ENCODE measurements at regions not wholly inside any gene's neighbourhood (a gene's known extent, or its start where the extent isn't known, plus 50 kb on each side); places are given as distances from the start of the nearest gene placed in this dataset.

- no peaks in the 10 kb centered on the region for H3K27me3 ChIP-seq (ENCODE audit: insufficient read depth, insufficient read length)
- no peaks in the 10 kb centered on the region for H3K4me1 ChIP-seq (ENCODE audit: insufficient read depth, insufficient read length)
- no peak for DNase-seq (ENCODE audit: low read depth, low spot score)
- no peak overlapping the region for H3K4me3 ChIP-seq (ENCODE audit: insufficient read length, low read depth)
- TF ChIP-seq ZNF274 (IDR thresholded peaks at IDR 0.05; ENCODE audit: low read depth, low read length) (no peak), YY1 (IDR thresholded peaks at IDR 0.05; ENCODE audit: insufficient read depth, insufficient read length) (no peak), SUZ12 (IDR thresholded peaks at IDR 0.05; ENCODE audit: extremely low read depth, insufficient read depth, insufficient read length) (no peak)
- H3K9ac ChIP-seq (ENCODE audit: insufficient read length, low read depth): no peak overlapping the region
- H3K36me3 ChIP-seq (ENCODE audit: insufficient read depth, insufficient read length, low read length): no peaks in the 10 kb centered on the region
- no peaks in the 10 kb centered on the region for H3K9me3 ChIP-seq (ENCODE audit: insufficient read depth, low read length)
These were observed 120.8 kb downstream of the PTCSC3 start for GRCh38 chr14:36055681-36056225.

GRCh38 chr14:36055052-36055378 lies 121.5 kb downstream of the PTCSC3 start:
- Histone ChIP-seq H3K9me3 (ENCODE audit: insufficient read depth, low read length) (no peaks in the 10 kb centered on the region), H3K9ac (ENCODE audit: insufficient read length, low read depth) (no peak overlapping the region), H3K27me3 (ENCODE audit: insufficient read depth, insufficient read length) (no peaks in the 10 kb centered on the region), H3K36me3 (ENCODE audit: insufficient read depth, insufficient read length, low read length) (no peaks in the 10 kb centered on the region), H3K4me1 (ENCODE audit: insufficient read depth, insufficient read length) (no peaks in the 10 kb centered on the region), H3K4me3 (ENCODE audit: insufficient read length, low read depth) (no peak overlapping the region)
- TF ChIP-seq YY1 (IDR thresholded peaks at IDR 0.05; ENCODE audit: insufficient read depth, insufficient read length): no peak
- no peak for TF ChIP-seq SUZ12 (IDR thresholded peaks at IDR 0.05; ENCODE audit: extremely low read depth, insufficient read depth, insufficient read length)
- TF ChIP-seq ZNF274 (IDR thresholded peaks at IDR 0.05; ENCODE audit: low read depth, low read length): no peak
- DNase-seq (ENCODE audit: low read depth, low spot score): no peak

GRCh38 chr14:36054353-36055051 lies 122.0 kb downstream of the PTCSC3 start:
- Histone ChIP-seq H3K9ac (ENCODE audit: insufficient read length, low read depth) (no peak overlapping the region), H3K36me3 (ENCODE audit: insufficient read depth, insufficient read length, low read length) (no peaks in the 10 kb centered on the region), H3K9me3 (ENCODE audit: insufficient read depth, low read length) (no peaks in the 10 kb centered on the region), H3K27me3 (ENCODE audit: insufficient read depth, insufficient read length) (no peaks in the 10 kb centered on the region), H3K4me1 (ENCODE audit: insufficient read depth, insufficient read length) (no peaks in the 10 kb centered on the region), H3K4me3 (ENCODE audit: insufficient read length, low read depth) (no peak overlapping the region)
- no peak for TF ChIP-seq ZNF274 (IDR thresholded peaks at IDR 0.05; ENCODE audit: low read depth, low read length)
- no peak for TF ChIP-seq SUZ12 (IDR thresholded peaks at IDR 0.05; ENCODE audit: extremely low read depth, insufficient read depth, insufficient read length)
- no peak for TF ChIP-seq YY1 (IDR thresholded peaks at IDR 0.05; ENCODE audit: insufficient read depth, insufficient read length)
- no peak for DNase-seq (ENCODE audit: low read depth, low spot score)

GRCh38 chr14:36052681-36053080 lies 123.8 kb downstream of the PTCSC3 start:
- TF ChIP-seq YY1 (IDR thresholded peaks at IDR 0.05; ENCODE audit: insufficient read depth, insufficient read length): no peak
- TF ChIP-seq ZNF274 (IDR thresholded peaks at IDR 0.05; ENCODE audit: low read depth, low read length): no peak
- TF ChIP-seq SUZ12 (IDR thresholded peaks at IDR 0.05; ENCODE audit: extremely low read depth, insufficient read depth, insufficient read length): no peak
- no peaks in the 10 kb centered on the region for H3K4me1 ChIP-seq (ENCODE audit: insufficient read depth, insufficient read length)
- DNase-seq (ENCODE audit: low read depth, low spot score): no peak
- no peak overlapping the region for H3K9ac ChIP-seq (ENCODE audit: insufficient read length, low read depth)
- no peaks in the 10 kb centered on the region for H3K27me3 ChIP-seq (ENCODE audit: insufficient read depth, insufficient read length)
- H3K4me3 ChIP-seq (ENCODE audit: insufficient read length, low read depth): no peak overlapping the region
- no peaks in the 10 kb centered on the region for H3K9me3 ChIP-seq (ENCODE audit: insufficient read depth, low read length)
- no peaks in the 10 kb centered on the region for H3K36me3 ChIP-seq (ENCODE audit: insufficient read depth, insufficient read length, low read length)

- no peaks in the 10 kb centered on the region for H3K36me3 ChIP-seq (ENCODE audit: insufficient read depth, insufficient read length, low read length)
- no peaks in the 10 kb centered on the region for H3K9me3 ChIP-seq (ENCODE audit: insufficient read depth, low read length)
- no peak for TF ChIP-seq ZNF274 (IDR thresholded peaks at IDR 0.05; ENCODE audit: low read depth, low read length)
- no peak for TF ChIP-seq YY1 (IDR thresholded peaks at IDR 0.05; ENCODE audit: insufficient read depth, insufficient read length)
- no peak for TF ChIP-seq SUZ12 (IDR thresholded peaks at IDR 0.05; ENCODE audit: extremely low read depth, insufficient read depth, insufficient read length)
- no peak for DNase-seq (ENCODE audit: low read depth, low spot score)
- H3K4me3 ChIP-seq (ENCODE audit: insufficient read length, low read depth): no peak overlapping the region
- no peaks in the 10 kb centered on the region for H3K27me3 ChIP-seq (ENCODE audit: insufficient read depth, insufficient read length)
- no peak overlapping the region for H3K9ac ChIP-seq (ENCODE audit: insufficient read length, low read depth)
- H3K4me1 ChIP-seq (ENCODE audit: insufficient read depth, insufficient read length): no peaks in the 10 kb centered on the region
These were observed 124.5 kb downstream of the PTCSC3 start for GRCh38 chr14:36052063-36052462.

GRCh38 chr14:36048667-36049066 lies 127.9 kb downstream of the PTCSC3 start:
- Histone ChIP-seq H3K4me3 (ENCODE audit: insufficient read length, low read depth) (no peak overlapping the region), H3K36me3 (ENCODE audit: insufficient read depth, insufficient read length, low read length) (no peaks in the 10 kb centered on the region), H3K4me1 (ENCODE audit: insufficient read depth, insufficient read length) (no peaks in the 10 kb centered on the region), H3K9me3 (ENCODE audit: insufficient read depth, low read length) (no peaks in the 10 kb centered on the region), H3K9ac (ENCODE audit: insufficient read length, low read depth) (no peak overlapping the region), H3K27me3 (ENCODE audit: insufficient read depth, insufficient read length) (no peaks in the 10 kb centered on the region)
- no peak for TF ChIP-seq YY1 (IDR thresholded peaks at IDR 0.05; ENCODE audit: insufficient read depth, insufficient read length)
- TF ChIP-seq ZNF274 (IDR thresholded peaks at IDR 0.05; ENCODE audit: low read depth, low read length): no peak
- no peak for TF ChIP-seq SUZ12 (IDR thresholded peaks at IDR 0.05; ENCODE audit: extremely low read depth, insufficient read depth, insufficient read length)
- no peak for DNase-seq (ENCODE audit: low read depth, low spot score)

- Histone ChIP-seq H3K4me3 (ENCODE audit: insufficient read length, low read depth) (no peak overlapping the region), H3K4me1 (ENCODE audit: insufficient read depth, insufficient read length) (no peaks in the 10 kb centered on the region), H3K9me3 (ENCODE audit: insufficient read depth, low read length) (no peaks in the 10 kb centered on the region), H3K36me3 (ENCODE audit: insufficient read depth, insufficient read length, low read length) (no peaks in the 10 kb centered on the region), H3K27me3 (ENCODE audit: insufficient read depth, insufficient read length) (no peaks in the 10 kb centered on the region), H3K9ac (ENCODE audit: insufficient read length, low read depth) (no peak overlapping the region)
- DNase-seq (ENCODE audit: low read depth, low spot score): no peak
- no peak for TF ChIP-seq YY1 (IDR thresholded peaks at IDR 0.05; ENCODE audit: insufficient read depth, insufficient read length)
- TF ChIP-seq ZNF274 (IDR thresholded peaks at IDR 0.05; ENCODE audit: low read depth, low read length): no peak
- TF ChIP-seq SUZ12 (IDR thresholded peaks at IDR 0.05; ENCODE audit: extremely low read depth, insufficient read depth, insufficient read length): no peak
These were observed 128.6 kb downstream of the PTCSC3 start for GRCh38 chr14:36047912-36048311.
